Sigmoid colon (tissue), 6 donors: ENCODE measurements at regions not wholly inside any gene's neighbourhood (a gene's known extent, or its start where the extent isn't known, plus 50 kb on each side); places are given as distances from the start of the nearest gene placed in this dataset.

Experiments
- DNase-seq: peaks from one replicate; pipeline ENCODE4 v3.0.0-alpha.2; 2019
- H3K27ac ChIP-seq, 4 donors: fragments of 200-600 bp; sonication (generic); one replicate each; pipeline ENCODE4 v1.5.1; 2016 to 2019; ENCODE audit warnings: mild to moderate bottlenecking in 1 of 4
- H3K27me3 ChIP-seq, 3 donors: fragments of 200-600 bp; sonication (generic); one replicate each; pipeline ENCODE4 v1.5.1; 2019; ENCODE audit warnings: mild to moderate bottlenecking in 1 of 3
- H3K36me3 ChIP-seq, 4 donors: fragments of 200-600 bp; sonication (generic); one replicate each; pipeline ENCODE4 v1.5.1; 2016 to 2019
- H3K4me1 ChIP-seq, 4 donors: fragments of 200-600 bp; sonication (generic); one replicate each; pipeline ENCODE4 v1.5.1; 2017 to 2019
- H3K4me3 ChIP-seq, 4 donors: fragments of 200-600 bp; sonication (generic); one replicate each; pipeline ENCODE4 v1.5.1; 2017 to 2019; ENCODE audit warnings: mild to moderate bottlenecking in 2 of 4, moderate library complexity in 1 of 4
- H3K9me3 ChIP-seq, 4 donors: fragments of 200-600 bp in 3 of 4; sonication (generic) in 3 of 4; one replicate each; pipeline versions ENCODE4 v1.5.1 to v1.6.1; 2013 to 2019
- CTCF ChIP-seq, 4 experiments: fragments of 450-650 bp in 3 of 4; fragments of 200-600 bp in 1 of 4; IDR thresholded peaks; one replicate each; pipeline ENCODE4 v1.5.1; 2016 to 2019; ENCODE audit warnings: antibody characterized with exemption in 4 of 4, mild to moderate bottlenecking in 3 of 4, moderate library complexity in 2 of 4
- EP300 ChIP-seq, 4 donors: sonication (generic); formaldehyde crosslinking; IDR thresholded peaks; one replicate each; pipeline ENCODE4 v1.6.1; 2017; ENCODE audit warnings: antibody characterized with exemption in 4 of 4
- POLR2A ChIP-seq, 2 donors: fragments of 450-650 bp; IDR thresholded peaks; one replicate each; pipeline ENCODE4 v1.6.1; 2016; ENCODE audit warnings: antibody characterized with exemption in 2 of 2, mild to moderate bottlenecking in 2 of 2, moderate library complexity in 2 of 2
- POLR2AphosphoS5 ChIP-seq, 4 donors: sonication (generic); formaldehyde crosslinking; IDR thresholded peaks; one replicate each; pipeline ENCODE4 v1.6.1; 2017; ENCODE audit warnings: antibody characterized with exemption in 4 of 4
- WGBS, 2 donors: extraction: QIAGEN DNeasy Blood & Tissue Kit; methylation state at CpG; one replicate each; pipeline ENCODE4 v1.1.7; 2013; 5-methylcytosine and 5-hydroxymethylcytosine counted together
- intact Hi-C: fragments of 100-400 bp; cut with DNase I; formaldehyde crosslinking; loops from one replicate; pipeline ENCODE4 v1.15.1; 2023
- donor health status: healthy with polysubstance abuse.
- donor health status: healthy.

GRCh38 chr9:103243553-103243952 lies 248.4 kb downstream of the CYLC2 start:
- 52 to 71% methylated on average over 2 of the region's 2 CpGs for WGBS, 2 donors
- Histone ChIP-seq H3K9me3 (no peaks in the 10 kb centered on the region), H3K4me1 (no peaks in the 10 kb centered on the region), H3K27me3 (no peaks in the 10 kb centered on the region), H3K27ac (no peak overlapping the region), H3K36me3 (no peaks in the 10 kb centered on the region), H3K4me3 (no peak overlapping the region)
- TF ChIP-seq POLR2AphosphoS5 (IDR thresholded peaks at IDR 0.05) (no peak), EP300 (IDR thresholded peaks at IDR 0.05) (no peak)
- intact Hi-C loops: no loop called here
- no peak for DNase-seq

GRCh38 chr9:103245369-103245768 lies 250.2 kb downstream of the CYLC2 start:
- H3K27me3 ChIP-seq: no peaks in the 10 kb centered on the region
- H3K27ac ChIP-seq: no peak overlapping the region
- no peak overlapping the region for H3K4me3 ChIP-seq
- DNase-seq: no peak
- H3K9me3 ChIP-seq: no peaks in the 10 kb centered on the region
- TF ChIP-seq POLR2AphosphoS5 (IDR thresholded peaks at IDR 0.05): no peak
- no peak for TF ChIP-seq POLR2A (IDR thresholded peaks at IDR 0.05)
- TF ChIP-seq EP300 (IDR thresholded peaks at IDR 0.05): no peak
- no peak for TF ChIP-seq CTCF (IDR thresholded peaks at IDR 0.05)
- intact Hi-C loops: no loop called here
- no peaks in the 10 kb centered on the region for H3K4me1 ChIP-seq
- WGBS, 2 donors: 49 to 76% methylated on average over 1 of the region's 1 CpG
- no peaks in the 10 kb centered on the region for H3K36me3 ChIP-seq

- TF ChIP-seq EP300 (IDR thresholded peaks at IDR 0.05) (no peak), POLR2A (IDR thresholded peaks at IDR 0.05) (no peak), CTCF (IDR thresholded peaks at IDR 0.05) (no peak), POLR2AphosphoS5 (IDR thresholded peaks at IDR 0.05) (no peak)
- DNase-seq: no peak
- 30 to 62% methylated on average over 2 of the region's 2 CpGs for WGBS, 2 donors
- H3K27me3 ChIP-seq: no peaks in the 10 kb centered on the region
- H3K4me1 ChIP-seq: no peaks in the 10 kb centered on the region
- intact Hi-C loops: no loop called here
- H3K4me3 ChIP-seq: no peak overlapping the region
- no peak overlapping the region for H3K27ac ChIP-seq
- no peaks in the 10 kb centered on the region for H3K36me3 ChIP-seq
- no peaks in the 10 kb centered on the region for H3K9me3 ChIP-seq
Measured at GRCh38 chr9:103261951-103262350, 266.8 kb downstream of the CYLC2 start.

GRCh38 chr9:103266064-103266463 lies 270.9 kb downstream of the CYLC2 start:
- WGBS, 2 donors: 75 to 83% methylated on average over 5 of the region's 5 CpGs
- H3K36me3 ChIP-seq: no peaks in the 10 kb centered on the region
- TF ChIP-seq POLR2AphosphoS5 (IDR thresholded peaks at IDR 0.05): no peak
- TF ChIP-seq CTCF (IDR thresholded peaks at IDR 0.05): no peak
- no peak for TF ChIP-seq POLR2A (IDR thresholded peaks at IDR 0.05)
- TF ChIP-seq EP300 (IDR thresholded peaks at IDR 0.05): no peak
- no peak overlapping the region for H3K27ac ChIP-seq
- no peaks in the 10 kb centered on the region for H3K9me3 ChIP-seq
- no peaks in the 10 kb centered on the region for H3K27me3 ChIP-seq
- no peak for DNase-seq
- intact Hi-C loops: no loop called here
- H3K4me3 ChIP-seq: no peak overlapping the region
- no peaks in the 10 kb centered on the region for H3K4me1 ChIP-seq

- H3K9me3 ChIP-seq: peaks cover 0 to 3% (median under 1%) of the 10 kb centered on the region in 4 donors
- DNase-seq: no peak
- WGBS, 2 donors: 64 to 79% methylated on average over 4 of the region's 4 CpGs
- no peaks in the 10 kb centered on the region for H3K27me3 ChIP-seq
- H3K36me3 ChIP-seq: no peaks in the 10 kb centered on the region
- intact Hi-C loops: no loop called here
- TF ChIP-seq CTCF (IDR thresholded peaks at IDR 0.05) (no peak), EP300 (IDR thresholded peaks at IDR 0.05) (no peak), POLR2AphosphoS5 (IDR thresholded peaks at IDR 0.05) (no peak), POLR2A (IDR thresholded peaks at IDR 0.05) (no peak)
- no peak overlapping the region for H3K27ac ChIP-seq
- H3K4me1 ChIP-seq: no peaks in the 10 kb centered on the region
- H3K4me3 ChIP-seq: no peak overlapping the region
Measured at GRCh38 chr9:103277240-103277639, 282.1 kb downstream of the CYLC2 start.
